Myocyte (in vitro differentiated cells): ENCODE measurements at regions not wholly inside any gene's neighbourhood (a gene's known extent, or its start where the extent isn't known, plus 50 kb on each side); places are given as distances from the start of the nearest gene placed in this dataset.
"Not testable (repeated sequence)": the region's sequence is repeated elsewhere in the genome, so short reads cannot be mapped to it uniquely, and the experiment has no call there.

Source experiments
- DNase-seq: peaks from one replicate; pipeline ENCODE4 v3.0.0-alpha.2; 2012; ENCODE audit warnings: low read depth

GRCh38 chr9:36521148-36521547 lies 51.5 kb upstream of the MELK start:
- DNase-seq = no peak

GRCh38 chr9:36517131-36517530 lies 55.6 kb upstream of the MELK start:
- no peak for DNase-seq

- DNase-seq = no peak
Observed at GRCh38 chr9:36504156-36504555, 68.5 kb upstream of the MELK start.

- DNase-seq = no peak
Observed at GRCh38 chr9:36503172-36504088, 69.3 kb upstream of the MELK start.

DNA sequence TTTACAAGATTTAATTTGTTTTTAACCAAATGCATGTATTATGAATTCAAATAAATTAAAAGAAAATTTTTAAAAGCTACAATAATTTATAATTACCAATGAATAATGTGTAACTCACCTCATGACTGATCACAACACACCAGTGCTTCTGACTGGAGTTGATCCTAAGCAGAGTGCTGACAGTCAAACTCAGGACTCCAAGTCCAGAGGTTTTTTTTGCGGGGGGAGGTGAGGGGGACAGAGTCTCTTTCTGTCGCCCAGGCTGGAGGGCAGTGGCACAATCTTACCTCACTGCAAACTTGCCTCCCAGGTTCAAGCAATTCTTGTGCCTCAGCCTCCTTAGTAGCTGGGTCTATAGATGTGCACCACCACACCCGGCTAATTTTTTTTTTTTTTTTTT lies 71.0 kb upstream of the MELK start:
- DNase-seq = no peak

DNA sequence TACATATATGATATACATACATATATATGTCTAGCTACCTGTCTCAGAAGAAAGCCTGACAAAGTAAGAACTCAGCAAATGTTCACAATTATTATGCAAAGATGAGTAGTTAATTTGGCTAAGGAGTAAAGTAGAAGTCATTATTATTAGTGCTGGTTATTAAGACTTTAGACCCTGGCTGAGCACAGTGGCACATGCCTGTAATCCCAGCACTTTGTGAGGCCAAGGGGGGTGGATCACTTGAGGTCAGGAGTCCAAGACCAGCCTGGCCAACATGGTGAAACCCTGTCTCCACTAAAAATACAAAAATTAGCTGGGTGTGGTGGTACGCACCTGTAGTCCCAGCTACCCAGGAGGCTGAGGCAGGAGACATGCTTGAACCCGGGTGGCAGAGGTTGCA lies 71.8 kb upstream of the MELK start:
- DNase-seq = not testable (repeated sequence)

- DNase-seq = no peak
Observed at GRCh38 chr9:36499174-36499890, 73.4 kb upstream of the MELK start.

GRCh38 chr9:36493564-36493963 lies 79.1 kb upstream of the MELK start:
- not testable (repeated sequence) for DNase-seq

- DNase-seq = no peak
Observed at GRCh38 chr9:36492865-36493264, 79.8 kb upstream of the MELK start.

GRCh38 chr9:36489453-36489852 lies 83.2 kb upstream of the MELK start:
- DNase-seq = no peak

- no peak for DNase-seq
Observed at GRCh38 chr9:36488389-36488756, 84.3 kb upstream of the MELK start.

- peak; percentile 94 for DNase-seq
Observed at GRCh38 chr9:36487482-36488388, 85.0 kb upstream of the MELK start.

- peak; percentile 46 for DNase-seq
Observed at GRCh38 chr9:36486933-36487481, 85.7 kb upstream of the MELK start.

- DNase-seq = peak; percentile 10
Observed at GRCh38 chr9:36486329-36486932, 86.3 kb upstream of the MELK start.

GRCh38 chr9:36485647-36486328 lies 85.7 kb upstream of the RNF38 start:
- DNase-seq = peak; percentile 15

DNA sequence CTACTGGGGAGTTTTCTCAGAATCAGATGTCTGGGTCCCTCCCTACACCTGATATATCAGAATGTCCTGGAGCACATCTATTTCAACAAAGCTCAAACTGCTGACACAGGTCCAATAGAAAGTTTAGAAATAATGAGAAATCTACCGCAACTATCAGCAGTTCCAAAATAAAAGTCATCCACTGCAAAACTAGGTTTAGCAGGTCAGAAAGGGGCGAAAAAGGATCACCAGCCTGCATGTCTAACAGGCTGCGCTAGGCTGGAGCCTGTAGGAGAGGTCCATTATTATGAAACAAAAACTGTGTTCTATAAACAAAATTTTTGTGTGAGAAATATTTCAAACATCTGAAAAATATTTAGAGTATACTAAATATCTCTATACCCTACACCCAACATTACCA lies 84.1 kb upstream of the RNF38 start:
- no peak for DNase-seq

- DNase-seq = no peak
Observed at GRCh38 chr9:36479101-36479500, 79.0 kb upstream of the RNF38 start.

GRCh38 chr9:36471359-36471758 lies 71.3 kb upstream of the RNF38 start:
- no peak for DNase-seq

GRCh38 chr9:36470643-36471290 lies 70.7 kb upstream of the RNF38 start:
- DNase-seq = peak; percentile 56

- DNase-seq = no peak
Observed at GRCh38 chr9:36463467-36463866, 63.4 kb upstream of the RNF38 start.
